ENCODE measurements at regions not wholly inside any gene's neighbourhood (a gene's known extent, or its start where the extent isn't known, plus 50 kb on each side); places are given as distances from the start of the nearest gene placed in this dataset.

DNA sequence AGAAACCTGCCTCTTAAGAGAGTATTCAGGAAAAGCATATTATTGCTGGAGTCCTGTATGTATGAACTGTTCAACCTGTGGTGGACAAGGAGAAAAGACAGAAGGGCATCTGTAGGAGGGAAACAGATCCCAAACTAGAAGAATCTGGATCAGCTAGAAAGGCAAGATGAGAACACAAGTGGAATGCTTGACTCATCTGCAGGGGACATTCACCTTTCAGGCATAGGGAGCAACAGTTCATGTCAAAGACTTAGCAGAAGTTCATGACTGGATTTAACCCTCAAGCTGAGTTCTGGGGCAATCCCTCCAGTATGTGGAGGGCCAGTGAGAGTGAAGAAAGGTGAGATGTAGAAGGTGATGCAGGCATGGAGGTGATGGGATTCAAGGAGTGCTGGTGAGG, 135.9 kb upstream of the DYNLRB2 start:
- no peak overlapping the region for H3K4me3 ChIP-seq (ENCODE audit: low read depth, poor library complexity, severe bottlenecking)
- no peak for DNase-seq (ENCODE audit: low spot score in 2 of 2)
- intact Hi-C loops (cut with DNase I; ENCODE audit: low total_unique reads), result no loop called here
- TF ChIP-seq, protein P1, sequence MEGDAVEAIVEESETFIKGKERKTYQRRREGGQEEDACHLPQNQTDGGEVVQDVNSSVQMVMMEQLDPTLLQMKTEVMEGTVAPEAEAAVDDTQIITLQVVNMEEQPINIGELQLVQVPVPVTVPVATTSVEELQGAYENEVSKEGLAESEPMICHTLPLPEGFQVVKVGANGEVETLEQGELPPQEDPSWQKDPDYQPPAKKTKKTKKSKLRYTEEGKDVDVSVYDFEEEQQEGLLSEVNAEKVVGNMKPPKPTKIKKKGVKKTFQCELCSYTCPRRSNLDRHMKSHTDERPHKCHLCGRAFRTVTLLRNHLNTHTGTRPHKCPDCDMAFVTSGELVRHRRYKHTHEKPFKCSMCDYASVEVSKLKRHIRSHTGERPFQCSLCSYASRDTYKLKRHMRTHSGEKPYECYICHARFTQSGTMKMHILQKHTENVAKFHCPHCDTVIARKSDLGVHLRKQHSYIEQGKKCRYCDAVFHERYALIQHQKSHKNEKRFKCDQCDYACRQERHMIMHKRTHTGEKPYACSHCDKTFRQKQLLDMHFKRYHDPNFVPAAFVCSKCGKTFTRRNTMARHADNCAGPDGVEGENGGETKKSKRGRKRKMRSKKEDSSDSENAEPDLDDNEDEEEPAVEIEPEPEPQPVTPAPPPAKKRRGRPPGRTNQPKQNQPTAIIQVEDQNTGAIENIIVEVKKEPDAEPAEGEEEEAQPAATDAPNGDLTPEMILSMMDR (IDR thresholded peaks at IDR 0.05), result no peak
- TF ChIP-seq POLR2A (IDR thresholded peaks at IDR 0.05), result no peak

DNA sequence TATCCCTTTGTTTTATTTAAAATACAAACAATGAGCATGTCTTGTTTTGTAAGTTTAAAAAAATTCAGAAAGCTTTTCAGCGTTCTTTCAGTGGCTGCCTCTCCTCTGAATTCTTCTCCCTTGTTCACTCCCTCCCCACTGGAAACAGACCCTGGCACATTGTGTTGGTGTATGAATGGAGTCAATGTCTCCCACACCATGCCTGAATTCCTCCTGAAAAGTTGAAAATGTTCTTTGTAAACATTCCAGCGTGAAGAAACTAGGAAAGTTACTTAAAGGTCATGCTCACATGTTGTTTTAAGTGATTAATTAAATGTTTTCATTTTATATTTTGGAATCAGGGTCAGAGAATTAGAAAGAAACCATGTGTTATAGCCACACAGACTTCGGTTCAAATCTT, 136.9 kb upstream of the DYNLRB2 start:
- TF ChIP-seq POLR2A (IDR thresholded peaks at IDR 0.05), result no peak
- WGBS, 2 donors, result 60 to 63% methylated on average over 3 of the region's 3 CpGs

DNA sequence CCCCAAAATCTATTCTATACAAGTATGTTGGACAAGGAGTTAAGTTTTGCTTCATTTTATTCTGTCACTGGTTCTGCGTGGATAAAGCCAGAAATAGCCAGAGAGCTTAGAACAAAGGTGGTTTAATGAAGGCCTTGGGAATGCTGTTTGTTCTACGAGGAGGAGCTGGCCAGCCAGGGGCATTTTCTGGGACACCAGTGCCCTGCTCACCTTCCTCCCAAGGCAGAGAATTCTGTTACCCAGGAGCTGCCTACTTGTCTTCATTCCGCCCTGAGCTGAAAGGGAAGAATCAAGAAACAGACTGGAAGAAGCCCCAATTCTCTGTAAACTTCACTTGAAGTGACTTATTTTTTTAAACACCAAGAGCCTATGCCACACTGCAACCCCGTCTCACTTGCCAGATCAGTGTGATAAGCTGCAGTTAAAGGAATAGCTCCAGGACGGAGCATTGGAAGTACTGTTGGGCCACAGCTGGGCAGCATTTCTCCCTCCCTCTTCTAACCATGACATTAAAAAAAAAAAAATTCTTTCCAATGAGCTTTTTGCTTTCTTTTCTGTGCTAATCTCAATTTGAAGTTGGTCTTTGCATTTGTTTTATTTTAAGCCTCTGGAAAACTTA, 149.8 kb upstream of the DYNLRB2 start:
- intact Hi-C loops (cut with DNase I; ENCODE audit: low total_unique reads), result no loop called here
- TF ChIP-seq POLR2A (IDR thresholded peaks at IDR 0.05), result no peak
- TF ChIP-seq, protein P1 (IDR thresholded peaks at IDR 0.05), result no peak
- no peak overlapping the region for H3K4me3 ChIP-seq (ENCODE audit: low read depth, poor library complexity, severe bottlenecking)
- DNase-seq (ENCODE audit: low spot score in 2 of 2), result no peak
- WGBS, 2 donors, result 54 to 65% methylated on average over 5 of the region's 5 CpGs

More for the DNA sequence above, 136.9 kb upstream of the DYNLRB2 start:
- DNase-seq (ENCODE audit: low spot score in 2 of 2), result no peak
- no peak overlapping the region for H3K4me3 ChIP-seq (ENCODE audit: low read depth, poor library complexity, severe bottlenecking)
- intact Hi-C loops (cut with DNase I; ENCODE audit: low total_unique reads), result no loop called here

DNA sequence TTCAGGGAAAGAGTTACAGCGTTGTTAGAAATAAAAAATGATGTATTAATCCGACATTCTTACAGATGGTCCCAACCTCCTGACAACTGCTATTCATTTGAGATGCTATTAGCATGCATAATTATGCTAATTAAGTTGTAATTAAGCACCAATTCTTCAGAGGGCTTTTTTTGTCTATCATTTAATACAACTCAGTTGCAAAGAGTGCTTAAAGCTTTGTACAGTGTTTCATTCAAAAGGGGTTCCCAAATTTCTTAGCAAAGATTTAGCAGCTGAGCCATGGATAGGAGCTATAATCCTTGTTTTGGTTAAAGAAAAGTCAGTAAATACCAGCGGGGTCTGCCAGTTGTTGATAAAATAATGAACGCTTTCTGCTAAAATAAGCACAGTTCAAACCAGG, 150.7 kb upstream of the DYNLRB2 start:
- WGBS, 2 donors, result 76 to 77% methylated on average over 4 of the region's 4 CpGs
- intact Hi-C loops (cut with DNase I; ENCODE audit: low total_unique reads), result no loop called here
- TF ChIP-seq, protein P1 (IDR thresholded peaks at IDR 0.05), result no peak
- TF ChIP-seq POLR2A (IDR thresholded peaks at IDR 0.05), result no peak
- no peak overlapping the region for H3K4me3 ChIP-seq (ENCODE audit: low read depth, poor library complexity, severe bottlenecking)
- no peak for DNase-seq (ENCODE audit: low spot score in 2 of 2)

DNA sequence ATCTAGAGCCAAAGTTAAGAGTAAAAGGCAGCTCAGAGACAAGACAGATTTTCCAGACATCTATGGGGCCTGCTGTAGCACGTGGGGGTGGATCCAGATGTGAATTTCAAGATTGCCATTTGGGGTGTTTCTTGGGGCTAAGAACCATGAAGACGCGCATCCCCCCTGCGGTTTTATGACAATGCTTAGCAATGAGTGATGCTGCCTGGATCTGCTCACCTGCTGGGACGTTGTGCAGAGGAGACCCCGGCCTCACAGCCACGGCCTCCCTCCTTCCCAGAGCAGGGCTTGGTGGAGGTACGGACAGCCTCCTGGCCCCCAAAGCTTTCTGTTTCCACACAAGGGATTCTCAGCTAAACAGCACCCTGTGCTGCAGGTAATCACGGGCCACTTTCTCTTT, 151.5 kb upstream of the DYNLRB2 start:
- no peak overlapping the region for H3K4me3 ChIP-seq (ENCODE audit: low read depth, poor library complexity, severe bottlenecking)
- TF ChIP-seq, protein P1 (IDR thresholded peaks at IDR 0.05), result no peak
- TF ChIP-seq POLR2A (IDR thresholded peaks at IDR 0.05), result no peak
- DNase-seq (ENCODE audit: low spot score in 2 of 2), result no peak
- 73% methylated on average over 9 of the region's 9 CpGs for WGBS, 2 donors
- intact Hi-C loops (cut with DNase I; ENCODE audit: low total_unique reads), result no loop called here

DNA sequence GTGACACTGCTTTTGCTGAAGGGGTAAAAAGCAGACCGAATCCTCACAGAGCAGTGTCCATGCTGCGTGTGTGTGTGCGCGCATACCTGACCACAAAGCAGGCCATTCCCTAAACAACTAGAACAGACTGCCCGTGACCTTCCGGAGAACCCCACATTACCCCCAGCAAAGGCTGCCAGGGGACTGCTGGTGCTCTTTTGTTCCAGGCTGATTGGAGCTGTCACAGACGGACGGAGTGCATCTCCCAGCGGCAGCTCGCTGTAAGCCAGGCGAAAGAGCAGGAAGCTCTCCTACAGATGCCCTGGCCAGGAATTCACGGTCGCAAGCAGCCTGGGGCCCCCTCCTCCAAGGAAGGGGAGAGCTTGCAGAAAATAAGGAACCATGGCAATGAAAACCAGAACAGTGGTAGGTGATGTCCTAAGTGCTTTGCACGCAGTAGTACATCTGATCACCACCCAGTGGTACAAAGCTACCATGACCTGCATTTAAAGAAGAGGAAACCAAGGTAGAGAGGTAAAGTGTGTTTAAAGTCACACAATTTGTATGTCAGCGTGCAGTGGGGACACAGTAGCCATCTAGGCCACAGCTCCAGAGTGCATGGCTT, 153.4 kb upstream of the DYNLRB2 start:
- intact Hi-C loops (cut with DNase I; ENCODE audit: low total_unique reads), result no loop called here
- no peak for TF ChIP-seq POLR2A (IDR thresholded peaks at IDR 0.05)
- TF ChIP-seq, protein P1 (IDR thresholded peaks at IDR 0.05), result no peak
- H3K4me3 ChIP-seq (ENCODE audit: low read depth, poor library complexity, severe bottlenecking), result no peak overlapping the region
- 84 to 91% methylated on average over 15 of the region's 15 CpGs for WGBS, 2 donors
- no peak for DNase-seq (ENCODE audit: low spot score in 2 of 2)

All from lower leg skin (tissue), 4 donors.